ENCODE measurements at regions not wholly inside any gene's neighbourhood (a gene's known extent, or its start where the extent isn't known, plus 50 kb on each side); places are given as distances from the start of the nearest gene placed in this dataset.
"Not testable (repeated sequence)": the region's sequence is repeated elsewhere in the genome, so short reads cannot be mapped to it uniquely, and the experiment has no call there.

DNA sequence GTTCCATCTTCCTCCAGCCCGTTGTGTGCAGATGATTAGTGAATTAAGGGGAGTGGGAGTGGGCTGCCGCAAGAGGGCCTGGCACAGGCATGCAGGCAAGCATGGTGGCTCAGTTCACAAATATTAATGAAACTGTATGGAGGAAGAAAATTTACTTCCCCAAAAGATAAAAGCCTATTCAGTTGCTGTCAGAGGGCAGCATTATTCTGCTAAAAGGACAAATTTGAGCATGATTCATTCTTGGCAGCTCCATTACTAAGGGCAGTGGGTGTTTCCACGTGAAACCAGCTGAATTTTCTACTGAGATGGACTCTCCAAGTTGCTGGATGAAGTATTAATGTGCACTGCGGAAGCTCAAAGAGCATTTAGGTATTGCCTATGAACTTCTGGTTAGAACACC is 90.9 kb upstream of the WDR11 start:
- no peak for DNase-seq

DNA sequence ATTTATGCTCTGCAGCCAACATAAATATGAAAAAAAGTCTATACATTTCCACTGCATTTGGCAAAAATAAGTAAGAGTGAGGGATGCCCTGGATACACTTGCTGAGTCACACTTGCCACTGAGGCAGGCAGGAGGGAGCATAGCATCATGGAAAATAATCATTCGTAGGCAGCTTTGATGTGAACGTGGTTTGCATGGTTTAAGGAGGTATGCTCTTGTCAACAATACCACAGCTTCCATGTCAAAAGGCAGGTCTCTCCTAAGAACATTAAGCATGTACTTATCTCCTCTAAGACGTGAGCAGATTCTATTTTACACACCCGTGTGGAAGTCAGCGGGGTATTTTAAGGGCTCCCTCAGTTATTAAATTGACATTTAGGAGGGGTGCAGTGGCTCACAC is 89.2 kb upstream of the WDR11 start:
- no peak for DNase-seq

DNA sequence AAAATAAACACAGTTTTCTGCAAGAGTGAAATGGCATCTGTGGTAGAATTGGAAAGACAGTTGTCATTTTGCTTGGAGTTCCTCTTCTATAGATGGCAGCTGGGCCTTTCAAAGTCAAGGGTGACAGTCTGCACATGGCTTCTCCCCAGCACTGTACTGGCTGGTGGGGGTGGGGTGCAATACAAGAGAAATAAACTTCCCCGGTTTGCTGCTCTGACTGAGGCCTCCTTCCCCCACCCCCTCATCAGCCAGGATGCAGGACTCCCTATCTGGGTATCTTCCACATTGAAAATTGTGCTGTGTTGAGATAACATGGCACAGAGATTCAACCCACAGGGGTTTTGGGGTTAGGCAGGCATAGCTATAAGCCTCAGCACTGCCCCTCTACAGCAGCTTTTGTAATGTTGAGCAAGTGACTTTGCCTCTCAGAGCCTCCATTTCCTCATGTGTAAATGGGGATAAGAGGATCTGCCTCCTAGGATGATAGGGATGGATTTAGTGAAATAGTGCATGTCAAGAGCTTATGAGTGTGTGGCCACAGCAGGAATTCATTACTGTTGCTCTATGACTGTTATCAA is 85.8 kb upstream of the WDR11 start:
- no peak for DNase-seq

GRCh38 chr10:120768227-120768626 is 82.9 kb upstream of the WDR11 start:
- DNase-seq: no peak

- DNase-seq: no peak
Measured at GRCh38 chr10:120770496-120770895, 80.7 kb upstream of the WDR11 start.

DNA sequence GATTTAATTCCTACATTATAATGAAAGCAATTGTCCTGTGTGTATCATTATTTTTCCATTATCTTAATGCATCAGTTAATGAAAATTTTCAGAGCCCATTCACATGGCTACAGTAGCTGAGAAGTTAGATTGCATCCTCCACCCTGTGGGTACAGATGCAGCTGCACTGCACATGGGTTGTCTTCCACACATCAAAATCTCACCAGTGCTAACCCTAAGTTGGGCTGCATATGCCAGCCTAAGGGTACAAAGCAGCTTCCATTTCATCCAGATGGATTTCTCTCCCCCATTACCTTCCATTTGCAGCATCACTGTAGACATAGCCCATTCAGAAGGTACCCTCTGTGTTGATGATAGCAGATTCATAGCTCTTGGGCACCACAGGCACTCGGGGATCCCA is 74.7 kb upstream of the WDR11 start:
- no peak for DNase-seq

DNA sequence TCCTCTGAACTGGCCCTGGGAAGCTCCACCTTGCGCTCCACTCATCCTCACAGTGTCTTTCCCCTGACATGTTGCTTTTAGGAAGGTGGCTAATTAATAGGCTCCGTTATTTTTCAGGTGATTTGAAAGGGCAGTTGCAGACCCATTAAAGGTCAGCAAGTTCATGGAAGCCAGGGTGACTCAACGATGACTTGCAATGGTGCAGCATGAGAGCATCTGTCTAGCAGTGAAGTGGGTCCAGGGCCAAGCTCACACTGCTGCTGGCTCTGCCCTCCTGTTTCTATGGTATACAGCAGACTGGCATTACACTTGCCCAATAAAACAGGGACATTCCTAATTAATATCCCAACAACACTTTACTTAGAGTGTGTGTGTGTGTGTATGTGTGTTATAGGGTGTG is 68.8 kb upstream of the WDR11 start:
- DNase-seq: no peak

- DNase-seq: no peak
Measured at GRCh38 chr10:120783098-120783497, 68.1 kb upstream of the WDR11 start.

DNA sequence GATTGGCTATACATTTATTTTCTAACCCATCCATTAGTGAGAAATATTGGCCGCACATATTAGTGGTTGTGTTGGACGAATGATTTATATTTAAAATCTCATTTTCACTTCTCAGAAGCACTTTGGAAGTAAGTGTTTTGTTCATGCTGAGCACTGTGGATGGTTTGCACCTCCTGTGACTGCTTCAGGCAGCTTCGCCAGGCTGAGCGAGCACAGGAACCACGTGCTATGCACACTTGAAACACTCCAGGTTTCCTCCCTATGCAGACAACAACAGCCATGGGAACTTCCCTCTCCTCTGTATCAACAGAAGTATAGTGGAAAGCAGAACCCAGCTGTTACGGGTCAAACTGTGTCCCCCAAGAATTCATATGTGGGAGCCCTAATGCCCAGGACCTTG is 67.3 kb upstream of the WDR11 start:
- DNase-seq: no peak

GRCh38 chr10:120788771-120789170 is 62.4 kb upstream of the WDR11 start:
- no peak for DNase-seq

GRCh38 chr10:120789303-120790203 is 61.6 kb upstream of the WDR11 start:
- no peak for DNase-seq

DNA sequence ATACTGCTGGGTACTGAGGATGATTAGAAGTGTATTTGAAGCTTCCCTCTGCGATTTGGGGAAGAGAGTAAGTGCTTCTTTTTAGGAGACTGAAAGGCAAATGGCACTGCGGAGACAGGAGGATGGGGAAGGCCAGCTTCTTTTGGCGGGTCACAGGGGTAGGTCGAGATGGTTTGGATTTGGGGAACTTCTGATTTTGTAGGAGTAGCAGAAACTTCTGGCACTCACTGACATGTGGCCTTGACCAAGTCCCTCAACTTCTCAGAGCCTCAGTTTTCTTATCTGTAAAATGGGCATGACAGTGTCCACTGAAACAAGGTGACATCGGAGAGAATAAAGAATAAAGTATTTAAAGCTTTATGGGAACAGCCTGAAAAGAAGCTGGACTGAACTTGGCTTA is 59.8 kb upstream of the WDR11 start:
- DNase-seq: no peak

DNA sequence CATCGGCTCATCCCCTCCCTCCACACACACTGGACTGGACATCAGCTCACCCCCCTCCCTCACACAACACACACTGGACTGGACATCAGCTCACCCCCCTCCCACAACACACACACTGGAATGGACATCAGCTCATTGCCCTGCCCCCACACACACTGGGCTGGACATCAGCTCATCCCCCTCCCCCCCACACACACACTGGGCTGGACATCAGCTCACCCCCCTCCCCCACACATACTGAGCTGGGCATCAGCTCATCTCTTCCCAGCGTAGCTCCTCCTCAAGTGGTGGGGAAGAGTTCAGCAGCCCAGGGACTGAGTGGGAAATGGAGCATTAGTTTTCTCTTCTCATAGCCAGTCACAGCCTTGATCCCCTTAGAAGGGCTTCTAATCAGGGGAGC is 58.1 kb upstream of the WDR11 start:
- DNase-seq: no peak

DNA sequence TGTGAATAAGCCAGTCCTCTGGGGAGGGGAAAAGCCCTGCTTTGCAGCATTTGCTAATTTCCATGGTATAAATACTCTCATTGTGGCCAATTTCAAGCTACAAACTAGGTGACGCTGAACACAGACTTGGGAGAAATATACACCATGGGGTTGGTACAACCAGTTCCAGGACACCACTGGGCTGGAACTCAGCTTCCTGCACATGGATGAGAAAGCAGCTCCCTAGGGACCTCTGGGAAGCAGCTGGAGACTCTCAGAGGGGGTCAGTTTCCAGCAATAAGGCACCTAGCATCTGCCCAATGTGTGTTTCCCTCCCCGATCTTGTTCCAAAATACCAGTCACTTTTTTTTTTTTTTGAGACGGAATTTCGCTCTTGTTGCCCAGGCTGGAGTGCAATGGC is 56.8 kb upstream of the WDR11 start:
- no peak for DNase-seq

DNA sequence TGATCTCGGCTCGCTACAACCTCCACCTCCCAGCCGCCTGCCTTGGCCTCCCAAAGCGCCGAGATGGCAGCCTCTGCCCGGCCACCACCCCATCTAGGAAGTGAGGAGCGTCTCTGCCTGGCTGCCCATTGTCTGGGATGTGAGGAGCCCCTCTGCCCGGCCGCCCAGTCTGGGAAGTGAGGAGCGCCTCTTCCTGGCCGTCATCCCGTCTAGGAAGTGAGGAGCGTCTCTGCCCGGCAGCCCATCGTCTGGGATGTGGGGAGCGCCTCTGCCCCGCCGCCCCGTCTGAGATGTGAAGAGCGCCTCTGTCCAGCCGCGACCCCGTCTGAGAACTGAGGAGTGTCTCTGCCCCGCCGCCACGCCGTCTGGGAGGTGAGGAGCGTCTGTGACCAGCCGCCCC is 52.9 kb upstream of the WDR11 start:
- not testable (repeated sequence) for DNase-seq

DNA sequence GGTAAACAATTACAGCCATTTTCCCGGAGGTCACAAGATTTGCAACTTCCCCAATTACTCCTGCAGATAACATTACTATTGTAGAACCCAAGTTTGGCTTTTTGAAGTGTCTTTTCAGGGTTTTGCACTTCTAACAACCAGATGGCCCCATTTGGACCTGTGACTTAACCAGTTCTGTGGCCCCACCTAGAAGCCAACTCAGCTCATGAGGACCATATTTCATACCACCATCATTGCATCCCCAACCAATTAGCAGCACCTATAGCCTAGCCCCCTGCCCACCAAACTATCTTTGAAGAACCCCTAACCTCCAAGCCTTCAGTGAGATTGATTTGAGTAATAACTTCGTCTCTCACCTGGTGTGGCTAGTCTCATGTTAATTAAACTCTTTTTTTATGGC is 51.3 kb upstream of the WDR11 start:
- DNase-seq: no peak

GRCh38 chr10:120800528-120801323 is 50.4 kb upstream of the WDR11 start:
- DNase-seq: no peak
